ENCODE measurements at regions not wholly inside any gene's neighbourhood (a gene's known extent, or its start where the extent isn't known, plus 50 kb on each side); places are given as distances from the start of the nearest gene placed in this dataset.

GRCh38 chr21:28509031-28509430 is 483.6 kb downstream of the LTN1 start:
- Histone ChIP-seq H3K9me3 (ENCODE audit: control insufficient read depth in 3 of 3, low read length in 3 of 3) (peaks cover 0 to 7% (median 2%) of the 10 kb centered on the region in 3 donors), H3K27me3 (ENCODE audit: control insufficient read depth in 3 of 3, insufficient read depth in 3 of 3, low read length in 3 of 3) (no peaks in the 10 kb centered on the region), H3K4me3 (ENCODE audit: low read length in 3 of 3) (no peak overlapping the region), H3K27ac (ENCODE audit: low read depth, low read length) (no peak overlapping the region), H3K4me1 (ENCODE audit: control insufficient read depth in 3 of 3, insufficient read depth in 3 of 3, low read length in 3 of 3) (no peaks in the 10 kb centered on the region), H3K9ac (ENCODE audit: low read depth in 1 of 3, low read length in 3 of 3) (no peak overlapping the region), H3K36me3 (ENCODE audit: control insufficient read depth in 3 of 3, insufficient read depth in 3 of 3, low read length in 3 of 3) (no peaks in the 10 kb centered on the region)

GRCh38 chr21:28508126-28508525 is 484.6 kb downstream of the LTN1 start:
- Histone ChIP-seq H3K36me3 (ENCODE audit: control insufficient read depth in 3 of 3, insufficient read depth in 3 of 3, low read length in 3 of 3) (no peaks in the 10 kb centered on the region), H3K4me3 (ENCODE audit: low read length in 3 of 3) (no peak overlapping the region), H3K9ac (ENCODE audit: low read depth in 1 of 3, low read length in 3 of 3) (no peak overlapping the region), H3K9me3 (ENCODE audit: control insufficient read depth in 3 of 3, low read length in 3 of 3) (peaks cover 0 to 7% (median 2%) of the 10 kb centered on the region in 3 donors), H3K27ac (ENCODE audit: low read depth, low read length) (no peak overlapping the region), H3K27me3 (ENCODE audit: control insufficient read depth in 3 of 3, insufficient read depth in 3 of 3, low read length in 3 of 3) (no peaks in the 10 kb centered on the region), H3K4me1 (ENCODE audit: control insufficient read depth in 3 of 3, insufficient read depth in 3 of 3, low read length in 3 of 3) (no peaks in the 10 kb centered on the region)

DNA sequence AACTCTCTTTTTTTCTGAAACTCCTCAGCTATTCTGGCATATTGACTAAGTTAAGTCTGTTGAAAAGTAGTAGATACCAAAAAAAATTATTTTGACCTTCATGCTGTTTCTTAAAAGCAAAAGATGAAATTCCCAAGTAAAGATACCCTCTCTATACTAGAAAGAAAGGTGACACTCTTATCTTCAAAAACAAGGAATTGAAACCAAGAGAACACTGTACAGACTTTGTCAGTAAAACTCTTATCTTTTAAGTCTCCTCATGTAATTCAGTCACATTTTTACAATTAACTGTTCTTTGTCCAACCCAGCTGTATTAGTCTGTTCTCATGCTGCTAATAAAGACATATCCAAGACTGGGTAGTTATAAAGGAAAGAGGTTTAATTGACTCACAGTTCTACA is 496.2 kb downstream of the LTN1 start:
- H3K4me1 ChIP-seq (ENCODE audit: control insufficient read depth in 3 of 3, insufficient read depth in 3 of 3, low read length in 3 of 3), result no peaks in the 10 kb centered on the region
- no peaks in the 10 kb centered on the region for H3K27me3 ChIP-seq (ENCODE audit: control insufficient read depth in 3 of 3, insufficient read depth in 3 of 3, low read length in 3 of 3)
- H3K9me3 ChIP-seq (ENCODE audit: control insufficient read depth in 3 of 3, low read length in 3 of 3), result no peaks in the 10 kb centered on the region
- H3K36me3 ChIP-seq (ENCODE audit: control insufficient read depth in 3 of 3, insufficient read depth in 3 of 3, low read length in 3 of 3), result no peaks in the 10 kb centered on the region
- H3K4me3 ChIP-seq (ENCODE audit: low read length in 3 of 3), result no peak overlapping the region
- H3K27ac ChIP-seq (ENCODE audit: low read depth, low read length), result no peak overlapping the region
- H3K9ac ChIP-seq (ENCODE audit: low read depth in 1 of 3, low read length in 3 of 3), result no peak overlapping the region

- no peaks in the 10 kb centered on the region for H3K36me3 ChIP-seq (ENCODE audit: control insufficient read depth in 3 of 3, insufficient read depth in 3 of 3, low read length in 3 of 3)
- H3K4me1 ChIP-seq (ENCODE audit: control insufficient read depth in 3 of 3, insufficient read depth in 3 of 3, low read length in 3 of 3), result no peaks in the 10 kb centered on the region
- H3K27me3 ChIP-seq (ENCODE audit: control insufficient read depth in 3 of 3, insufficient read depth in 3 of 3, low read length in 3 of 3), result no peaks in the 10 kb centered on the region
- no peaks in the 10 kb centered on the region for H3K9me3 ChIP-seq (ENCODE audit: control insufficient read depth in 3 of 3, low read length in 3 of 3)
- no peak overlapping the region for H3K4me3 ChIP-seq (ENCODE audit: low read length in 3 of 3)
- no peak overlapping the region for H3K9ac ChIP-seq (ENCODE audit: low read depth in 1 of 3, low read length in 3 of 3)
- no peak overlapping the region for H3K27ac ChIP-seq (ENCODE audit: low read depth, low read length)
These were observed 500.6 kb downstream of the LTN1 start for GRCh38 chr21:28492127-28492526.

DNA sequence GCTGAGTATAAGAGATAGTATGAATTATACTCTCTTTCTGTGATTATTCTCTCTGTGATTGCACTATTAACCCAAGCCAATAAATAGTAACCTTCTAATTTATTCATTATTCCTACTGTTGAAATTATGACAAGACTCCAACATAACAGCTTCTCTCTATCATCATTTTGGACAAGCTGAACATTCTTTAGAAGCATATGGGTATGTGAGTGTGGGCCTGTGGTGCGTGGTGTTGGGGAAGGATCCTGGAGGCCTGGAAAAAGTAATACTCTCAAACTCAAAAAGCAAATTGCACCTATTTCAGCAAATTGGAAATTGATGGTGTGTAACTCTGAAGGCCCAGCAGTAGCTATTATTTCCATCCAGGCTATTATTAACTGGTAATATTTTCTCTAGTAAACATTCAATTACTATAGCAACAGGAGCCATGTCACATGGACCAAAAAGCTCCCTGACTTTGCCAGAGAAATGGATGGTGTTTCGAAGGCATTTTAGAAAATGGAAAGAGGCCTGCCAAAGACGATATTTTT is 502.8 kb downstream of the LTN1 start:
- Histone ChIP-seq H3K9me3 (ENCODE audit: control insufficient read depth in 3 of 3, low read length in 3 of 3) (no peaks in the 10 kb centered on the region), H3K4me1 (ENCODE audit: control insufficient read depth in 3 of 3, insufficient read depth in 3 of 3, low read length in 3 of 3) (no peaks in the 10 kb centered on the region), H3K27ac (ENCODE audit: low read depth, low read length) (no peak overlapping the region), H3K36me3 (ENCODE audit: control insufficient read depth in 3 of 3, insufficient read depth in 3 of 3, low read length in 3 of 3) (no peaks in the 10 kb centered on the region), H3K4me3 (ENCODE audit: low read length in 3 of 3) (no peak overlapping the region), H3K27me3 (ENCODE audit: control insufficient read depth in 3 of 3, insufficient read depth in 3 of 3, low read length in 3 of 3) (no peaks in the 10 kb centered on the region), H3K9ac (ENCODE audit: low read depth in 1 of 3, low read length in 3 of 3) (no peak overlapping the region)

- no peak overlapping the region for H3K4me3 ChIP-seq (ENCODE audit: low read length in 3 of 3)
- no peaks in the 10 kb centered on the region for H3K9me3 ChIP-seq (ENCODE audit: control insufficient read depth in 3 of 3, low read length in 3 of 3)
- no peaks in the 10 kb centered on the region for H3K4me1 ChIP-seq (ENCODE audit: control insufficient read depth in 3 of 3, insufficient read depth in 3 of 3, low read length in 3 of 3)
- no peak overlapping the region for H3K9ac ChIP-seq (ENCODE audit: low read depth in 1 of 3, low read length in 3 of 3)
- H3K36me3 ChIP-seq (ENCODE audit: control insufficient read depth in 3 of 3, insufficient read depth in 3 of 3, low read length in 3 of 3), result no peaks in the 10 kb centered on the region
- no peaks in the 10 kb centered on the region for H3K27me3 ChIP-seq (ENCODE audit: control insufficient read depth in 3 of 3, insufficient read depth in 3 of 3, low read length in 3 of 3)
- H3K27ac ChIP-seq (ENCODE audit: low read depth, low read length), result no peak overlapping the region
These were observed 503.5 kb downstream of the LTN1 start for GRCh38 chr21:28489162-28489561.

GRCh38 chr21:28487455-28488070 is 505.1 kb downstream of the LTN1 start:
- Histone ChIP-seq H3K27ac (ENCODE audit: low read depth, low read length) (no peak overlapping the region), H3K4me1 (ENCODE audit: control insufficient read depth in 3 of 3, insufficient read depth in 3 of 3, low read length in 3 of 3) (no peaks in the 10 kb centered on the region), H3K27me3 (ENCODE audit: control insufficient read depth in 3 of 3, insufficient read depth in 3 of 3, low read length in 3 of 3) (no peaks in the 10 kb centered on the region), H3K4me3 (ENCODE audit: low read length in 3 of 3) (no peak overlapping the region), H3K36me3 (ENCODE audit: control insufficient read depth in 3 of 3, insufficient read depth in 3 of 3, low read length in 3 of 3) (no peaks in the 10 kb centered on the region), H3K9ac (ENCODE audit: low read depth in 1 of 3, low read length in 3 of 3) (no peak overlapping the region), H3K9me3 (ENCODE audit: control insufficient read depth in 3 of 3, low read length in 3 of 3) (no peaks in the 10 kb centered on the region)

DNA sequence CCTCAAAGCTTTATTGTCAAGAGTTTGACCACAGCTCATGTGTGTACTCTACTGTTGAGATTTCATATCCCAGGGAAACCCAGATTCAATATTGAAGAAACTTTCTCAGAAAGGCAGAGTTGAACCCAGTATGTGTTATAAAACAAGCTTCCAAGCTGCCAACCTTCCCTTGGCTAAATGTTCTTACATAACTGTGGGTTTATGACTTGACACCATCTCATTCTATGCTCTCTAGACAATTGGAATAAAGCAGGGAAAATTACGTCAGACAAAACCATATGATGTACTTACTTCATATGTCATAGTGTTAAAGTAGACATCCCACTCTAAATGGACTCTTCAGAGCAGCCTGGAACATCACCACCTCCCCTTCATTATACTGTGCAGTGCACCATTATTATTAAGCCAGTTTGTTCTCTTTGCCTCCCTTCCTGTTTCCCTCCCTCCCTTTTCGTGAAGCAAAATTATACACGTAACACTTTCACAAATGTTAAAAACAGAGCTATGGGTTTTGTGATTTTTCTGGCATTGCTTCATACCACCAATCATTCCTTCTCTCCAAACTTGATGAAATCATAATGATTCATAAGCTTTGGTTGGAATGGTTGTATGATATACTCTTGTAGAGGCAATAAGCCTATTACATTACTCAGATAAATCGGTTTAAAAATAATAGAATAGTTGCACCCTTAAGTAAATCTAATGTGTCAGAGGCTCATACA is 507.2 kb downstream of the LTN1 start:
- Histone ChIP-seq H3K27me3 (ENCODE audit: control insufficient read depth in 3 of 3, insufficient read depth in 3 of 3, low read length in 3 of 3) (no peaks in the 10 kb centered on the region), H3K27ac (ENCODE audit: low read depth, low read length) (no peak overlapping the region), H3K4me1 (ENCODE audit: control insufficient read depth in 3 of 3, insufficient read depth in 3 of 3, low read length in 3 of 3) (no peaks in the 10 kb centered on the region), H3K9me3 (ENCODE audit: control insufficient read depth in 3 of 3, low read length in 3 of 3) (no peaks in the 10 kb centered on the region), H3K36me3 (ENCODE audit: control insufficient read depth in 3 of 3, insufficient read depth in 3 of 3, low read length in 3 of 3) (no peaks in the 10 kb centered on the region), H3K4me3 (ENCODE audit: low read length in 3 of 3) (no peak overlapping the region), H3K9ac (ENCODE audit: low read depth in 1 of 3, low read length in 3 of 3) (no peak overlapping the region)

- Histone ChIP-seq H3K36me3 (ENCODE audit: control insufficient read depth in 3 of 3, insufficient read depth in 3 of 3, low read length in 3 of 3) (no peaks in the 10 kb centered on the region), H3K4me3 (ENCODE audit: low read length in 3 of 3) (no peak overlapping the region), H3K9me3 (ENCODE audit: control insufficient read depth in 3 of 3, low read length in 3 of 3) (no peaks in the 10 kb centered on the region), H3K9ac (ENCODE audit: low read depth in 1 of 3, low read length in 3 of 3) (no peak overlapping the region), H3K4me1 (ENCODE audit: control insufficient read depth in 3 of 3, insufficient read depth in 3 of 3, low read length in 3 of 3) (no peaks in the 10 kb centered on the region), H3K27me3 (ENCODE audit: control insufficient read depth in 3 of 3, insufficient read depth in 3 of 3, low read length in 3 of 3) (no peaks in the 10 kb centered on the region), H3K27ac (ENCODE audit: low read depth, low read length) (no peak overlapping the region)
These were observed 509.2 kb downstream of the LTN1 start for GRCh38 chr21:28483301-28484035.

DNA sequence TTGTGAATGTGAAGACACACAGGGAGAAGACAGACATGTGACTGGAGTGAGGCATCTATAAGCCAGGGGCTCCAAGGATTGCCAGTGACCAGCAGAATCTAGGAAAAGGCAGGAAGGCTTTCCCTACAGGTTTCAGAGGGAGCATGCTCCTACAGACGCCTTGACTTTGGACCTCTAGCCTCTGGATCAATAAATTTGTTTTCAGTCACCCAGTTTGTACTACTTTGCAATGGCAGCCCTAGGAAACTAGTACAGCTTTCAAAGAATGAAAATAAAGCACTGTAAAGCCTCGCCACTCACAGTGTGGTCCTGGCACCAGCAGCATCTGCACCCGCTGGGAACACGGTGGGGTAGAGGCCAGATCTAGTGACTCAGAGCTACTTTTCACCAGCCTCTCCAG is 510.0 kb downstream of the LTN1 start:
- Histone ChIP-seq H3K27me3 (ENCODE audit: control insufficient read depth in 3 of 3, insufficient read depth in 3 of 3, low read length in 3 of 3) (no peaks in the 10 kb centered on the region), H3K27ac (ENCODE audit: low read depth, low read length) (no peak overlapping the region), H3K9me3 (ENCODE audit: control insufficient read depth in 3 of 3, low read length in 3 of 3) (no peaks in the 10 kb centered on the region), H3K4me3 (ENCODE audit: low read length in 3 of 3) (no peak overlapping the region), H3K9ac (ENCODE audit: low read depth in 1 of 3, low read length in 3 of 3) (no peak overlapping the region), H3K4me1 (ENCODE audit: control insufficient read depth in 3 of 3, insufficient read depth in 3 of 3, low read length in 3 of 3) (no peaks in the 10 kb centered on the region), H3K36me3 (ENCODE audit: control insufficient read depth in 3 of 3, insufficient read depth in 3 of 3, low read length in 3 of 3) (no peaks in the 10 kb centered on the region)

All from skeletal muscle tissue (tissue), 3 donors.